ENCODE measurements at regions not wholly inside any gene's neighbourhood (a gene's known extent, or its start where the extent isn't known, plus 50 kb on each side); places are given as distances from the start of the nearest gene placed in this dataset.
"Not testable (repeated sequence)": the region's sequence is repeated elsewhere in the genome, so short reads cannot be mapped to it uniquely, and the experiment has no call there.

DNA sequence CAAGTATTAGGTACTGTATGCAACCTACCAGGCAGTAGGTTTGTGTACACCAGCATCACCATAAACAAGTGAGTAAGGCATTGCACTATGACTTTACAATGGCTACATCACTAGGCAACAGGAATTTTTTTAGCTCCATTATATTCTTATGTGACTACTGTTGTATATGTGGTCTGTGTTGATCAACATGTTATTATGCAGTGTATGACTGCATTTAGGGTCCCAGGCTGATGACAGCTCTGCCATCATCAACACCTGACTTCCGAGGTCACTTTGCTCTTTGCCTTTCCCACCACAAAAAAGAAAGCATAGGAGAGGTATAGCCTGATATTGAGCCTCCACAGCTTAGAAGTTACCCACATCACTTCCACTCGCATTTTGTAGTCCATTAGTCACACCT is 217.5 kb upstream of the PELI2 start:
- DNase-seq: no peak

DNA sequence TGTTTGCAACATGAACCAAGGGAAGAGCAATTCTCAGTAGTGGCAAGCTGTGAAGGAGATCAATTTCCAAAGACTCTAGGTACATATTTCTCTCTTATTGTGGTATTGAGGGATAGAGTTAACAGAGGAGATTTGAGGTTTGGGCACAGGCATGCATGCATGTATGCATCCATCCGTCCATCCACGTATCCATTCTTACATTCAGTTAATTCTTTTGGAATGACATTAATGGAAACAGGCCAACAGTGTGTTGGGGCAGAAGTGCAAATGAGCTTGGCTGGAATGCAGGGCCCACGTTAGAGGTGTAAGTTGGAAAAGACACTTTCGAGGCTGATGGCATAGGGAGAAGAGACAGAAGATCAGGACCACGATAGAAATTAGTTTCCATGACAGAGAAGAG is 216.9 kb upstream of the PELI2 start:
- no peak for DNase-seq

GRCh38 chr14:55902241-55902640 is 216.0 kb upstream of the PELI2 start:
- DNase-seq: no peak

- DNase-seq: no peak
These were observed 214.1 kb upstream of the PELI2 start for GRCh38 chr14:55904086-55904485.

DNA sequence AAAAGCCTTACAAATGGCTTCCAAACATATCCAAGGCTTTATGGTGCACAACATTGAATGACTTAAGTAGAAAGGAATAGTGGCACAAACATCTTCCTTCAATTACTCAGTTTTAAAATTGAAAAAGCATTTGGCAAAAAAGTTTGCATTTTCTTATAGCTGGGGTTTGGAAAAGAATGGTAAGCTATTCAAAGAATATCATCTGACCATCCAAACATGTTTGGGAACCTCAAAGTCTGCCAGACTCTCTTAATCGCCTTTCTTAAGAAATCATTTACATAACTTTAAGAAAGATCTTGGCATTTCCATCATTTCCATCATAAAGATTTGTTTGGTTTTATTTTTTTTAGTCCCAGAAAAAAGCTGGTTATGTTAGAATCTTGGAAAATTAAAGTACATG is 210.1 kb upstream of the PELI2 start:
- DNase-seq: no peak

- DNase-seq: no peak
These were observed 208.3 kb upstream of the PELI2 start for GRCh38 chr14:55909879-55910278.

GRCh38 chr14:55910601-55911243 is 207.5 kb upstream of the PELI2 start:
- no peak for DNase-seq

- no peak for DNase-seq
These were observed 206.4 kb upstream of the PELI2 start for GRCh38 chr14:55911776-55912175.

- no peak for DNase-seq
These were observed 205.9 kb upstream of the PELI2 start for GRCh38 chr14:55912344-55912743.

DNA sequence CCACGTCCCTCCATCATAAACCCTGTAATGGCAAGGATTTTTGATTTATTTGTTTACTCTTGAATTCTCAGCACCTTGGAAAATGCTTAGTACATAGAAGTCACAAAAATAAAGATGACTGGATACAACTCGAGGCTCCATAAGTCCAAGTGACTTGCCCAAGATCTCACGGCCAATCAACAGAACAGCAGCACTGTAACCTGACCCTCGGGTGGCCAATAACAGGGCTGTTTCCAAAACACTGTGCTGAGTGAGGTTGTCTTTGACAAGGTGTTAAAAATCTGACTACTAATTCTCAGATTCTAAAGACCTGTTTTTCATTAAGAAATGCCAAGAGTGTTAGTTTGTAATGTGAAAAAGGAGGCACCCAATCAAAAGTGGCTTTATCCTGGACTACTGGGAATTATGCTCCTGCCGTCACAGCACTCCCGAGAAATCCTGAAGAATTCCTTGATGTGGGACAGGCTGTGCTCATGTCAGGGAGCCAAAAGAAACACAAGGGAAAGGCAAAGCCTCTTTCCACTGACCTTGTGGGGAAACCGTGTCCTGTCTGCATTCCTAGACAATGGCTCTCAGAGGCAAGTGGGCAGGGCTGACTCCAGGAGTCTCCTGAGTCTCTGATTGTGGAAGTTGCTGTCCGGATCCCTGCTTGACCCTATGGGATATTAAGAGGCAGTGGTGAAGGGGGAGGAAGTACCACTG is 204.7 kb upstream of the PELI2 start:
- no peak for DNase-seq

- no peak for DNase-seq
These were observed 203.4 kb upstream of the PELI2 start for GRCh38 chr14:55914771-55915170.

GRCh38 chr14:55915456-55915855 is 202.8 kb upstream of the PELI2 start:
- no peak for DNase-seq

DNA sequence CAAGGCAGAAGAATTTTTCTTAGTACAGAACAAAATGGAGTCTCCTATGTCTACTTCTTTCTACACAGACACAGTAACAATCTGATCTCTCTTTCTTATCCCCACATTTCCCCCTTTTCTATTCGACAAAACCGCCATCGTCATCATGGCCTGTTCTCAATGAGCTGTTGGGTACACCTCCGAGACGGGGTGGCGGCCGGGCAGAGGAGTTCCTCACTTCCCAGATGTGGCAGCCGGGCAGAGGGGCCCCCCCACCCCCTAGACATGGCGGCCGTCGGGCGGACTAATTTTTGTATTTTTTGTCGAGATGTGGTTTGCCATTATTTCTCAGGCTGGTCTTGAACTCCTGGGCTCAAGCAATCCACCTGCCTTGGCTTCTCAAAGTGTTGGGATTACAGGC is 198.4 kb upstream of the PELI2 start:
- not testable (repeated sequence) for DNase-seq

DNA sequence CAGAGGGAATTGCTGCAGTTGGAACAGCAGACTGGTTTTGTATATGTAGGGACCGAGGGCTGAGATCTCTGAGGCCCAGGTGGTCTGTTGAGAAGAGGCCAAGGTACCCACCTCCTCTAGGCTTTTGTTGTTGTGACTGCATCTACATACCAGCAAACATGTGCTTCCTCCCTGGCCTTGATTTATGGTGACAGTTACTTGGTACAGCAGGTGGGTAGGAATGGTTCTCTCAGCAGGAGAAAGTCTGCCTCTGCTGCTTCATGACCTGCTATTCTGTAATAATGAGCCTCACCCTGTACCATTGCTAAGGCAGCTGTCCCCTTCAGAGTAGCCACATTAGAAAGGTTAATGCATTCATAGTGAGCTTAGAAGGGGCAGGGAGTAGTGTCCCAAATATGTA is 196.7 kb upstream of the PELI2 start:
- no peak for DNase-seq

DNA sequence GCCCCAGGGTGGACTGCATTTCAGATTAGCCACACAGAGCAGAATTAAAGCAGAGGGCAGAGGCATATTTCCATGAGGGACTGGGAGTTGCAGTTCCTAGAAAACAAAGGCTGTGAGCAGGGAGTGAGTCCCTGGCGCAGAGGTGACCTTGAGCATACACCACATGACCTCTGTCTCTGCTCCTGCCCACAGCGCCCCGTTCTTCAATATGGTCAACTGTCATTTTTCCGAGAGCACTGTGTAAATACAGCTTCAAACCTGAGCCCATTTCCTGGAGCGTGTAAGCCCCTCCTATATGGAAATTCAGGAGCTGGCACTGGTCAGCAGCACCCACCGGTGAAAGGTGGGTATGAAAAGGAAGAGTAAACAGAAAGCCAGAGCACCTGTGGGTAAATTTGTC is 192.2 kb upstream of the PELI2 start:
- no peak for DNase-seq

DNA sequence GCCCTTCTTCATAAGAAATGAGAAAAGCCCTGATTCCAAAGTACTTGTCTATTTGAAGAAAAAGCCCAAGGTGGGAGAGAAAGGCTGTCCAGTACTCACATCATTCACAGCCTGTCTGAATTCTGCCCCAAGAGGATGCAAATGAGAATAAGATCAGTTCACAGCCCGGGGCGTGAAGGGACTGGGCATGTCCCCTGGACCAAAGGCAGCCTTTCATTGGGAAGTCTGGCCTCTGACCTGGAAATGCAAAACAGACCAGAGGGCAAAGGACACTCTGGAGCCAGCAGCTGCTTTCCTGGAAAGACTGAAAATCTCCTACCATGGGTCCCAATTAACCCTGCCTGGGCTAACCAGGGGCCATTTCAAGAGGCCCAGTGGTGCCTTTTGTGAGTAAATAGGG is 191.2 kb upstream of the PELI2 start:
- DNase-seq: no peak

DNA sequence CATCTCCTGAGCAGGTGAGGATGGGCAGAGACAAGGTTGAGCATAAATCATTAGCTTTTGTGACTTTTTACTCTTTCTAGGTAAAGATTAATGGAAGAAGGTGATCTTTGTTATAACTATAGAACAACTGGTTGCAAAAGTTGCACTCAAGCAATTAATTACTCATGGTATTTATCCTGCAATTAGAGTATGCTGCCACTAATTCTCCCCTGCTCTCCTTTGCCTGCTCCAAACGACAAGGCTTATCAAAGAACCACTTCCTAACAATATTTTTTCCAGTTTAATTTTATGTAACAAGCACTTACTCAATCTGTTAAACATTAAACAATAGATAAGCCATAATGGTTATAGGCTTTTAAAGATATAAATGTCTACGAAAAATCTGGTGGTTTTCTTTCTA is 189.9 kb upstream of the PELI2 start:
- no peak for DNase-seq

GRCh38 chr14:55929136-55929535 is 189.1 kb upstream of the PELI2 start:
- DNase-seq: no peak

DNA sequence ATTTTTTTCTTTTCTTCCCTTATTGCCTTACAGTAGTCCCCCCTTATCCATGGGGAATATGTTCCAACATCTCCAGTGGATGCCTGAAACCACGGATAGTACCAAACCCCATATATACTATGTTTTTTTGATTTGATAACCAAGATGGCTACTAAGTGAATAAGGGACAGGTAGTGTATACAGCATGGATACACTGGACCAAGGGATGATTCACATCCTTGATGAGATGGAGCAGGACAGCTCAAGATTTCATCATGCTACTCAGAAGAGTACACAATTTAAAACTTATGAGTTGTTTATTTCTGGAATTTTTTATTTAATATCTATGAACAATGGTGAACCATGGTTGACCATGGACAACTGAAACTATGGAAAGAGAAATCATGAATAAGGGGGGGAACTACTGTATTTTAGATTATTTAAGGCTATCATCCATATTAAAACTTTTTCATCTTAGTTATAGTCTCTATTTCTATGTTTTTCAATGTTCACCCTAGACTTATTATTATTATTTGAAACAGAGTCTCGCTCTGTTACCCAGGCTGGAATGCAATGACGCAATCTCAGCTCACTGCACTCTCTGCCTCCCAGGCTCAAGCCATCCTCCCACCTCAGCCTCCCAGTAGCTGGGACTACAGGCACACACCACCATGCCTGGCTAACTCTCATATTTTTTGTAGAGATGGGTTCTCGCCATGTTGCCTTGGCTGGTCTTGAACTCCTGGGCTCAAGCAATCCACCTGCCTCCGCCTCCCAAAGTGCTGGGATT is 188.0 kb upstream of the PELI2 start:
- no peak for DNase-seq

DNA sequence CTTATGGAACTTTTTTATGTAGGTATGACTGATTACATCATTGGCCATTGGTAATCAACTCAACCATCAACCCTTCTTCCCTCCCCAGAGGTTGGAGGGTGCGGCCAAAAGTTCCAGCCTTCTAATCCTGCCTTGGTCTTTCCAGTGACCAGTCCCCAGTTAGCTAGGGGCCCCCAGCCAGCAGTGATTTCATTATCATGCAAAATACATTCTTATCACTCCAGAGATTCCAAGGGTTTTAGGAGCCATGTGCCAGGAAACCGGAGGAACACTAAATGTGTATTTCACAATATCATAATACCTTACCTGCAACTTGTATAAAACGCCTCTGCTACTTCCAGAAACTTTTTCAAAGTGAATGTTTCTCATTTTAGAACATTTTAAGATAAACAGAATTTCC is 181.5 kb upstream of the PELI2 start:
- no peak for DNase-seq

GRCh38 chr14:55938249-55938791 is 179.9 kb upstream of the PELI2 start:
- no peak for DNase-seq

DNA sequence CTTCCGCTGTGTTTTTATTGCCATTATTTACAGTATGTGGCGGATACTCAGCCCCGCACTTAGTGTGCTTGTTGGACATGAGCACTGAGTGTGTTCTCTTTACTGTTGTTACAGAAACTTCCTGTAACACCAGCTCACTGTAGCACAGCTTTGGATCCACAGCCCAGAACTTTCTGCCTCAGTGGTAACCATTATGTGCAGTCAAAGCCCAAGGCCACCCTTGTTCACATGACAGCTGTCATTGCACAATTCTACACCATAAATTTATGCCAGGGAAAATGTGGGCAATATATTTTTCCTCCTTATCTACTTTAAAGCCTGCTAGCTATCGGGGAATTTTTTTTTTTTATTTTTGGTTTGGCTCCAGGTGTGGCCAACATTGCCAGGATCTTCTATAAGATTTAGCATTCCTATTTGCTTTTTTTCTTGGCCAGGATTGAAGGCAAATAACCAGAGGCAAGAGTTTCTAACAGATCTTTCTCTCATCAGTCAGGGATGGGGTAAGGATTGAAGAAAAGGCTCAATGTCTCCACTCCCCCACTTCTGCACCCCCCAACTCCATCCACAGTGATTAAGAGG is 176.0 kb upstream of the PELI2 start:
- no peak for DNase-seq

- no peak for DNase-seq
These were observed 175.4 kb upstream of the PELI2 start for GRCh38 chr14:55942826-55943225.

- no peak for DNase-seq
These were observed 173.5 kb upstream of the PELI2 start for GRCh38 chr14:55944757-55945156.

All from activated effector memory CD4-positive, alpha-beta T cell treated with anti-CD3 and anti-CD28 coated beads, Interleukin-2, amount 50 U/mL, for 16 hours (primary cell).